NCI-H1694 (cell line): ENCODE measurements at regions not wholly inside any gene's neighbourhood (a gene's known extent, or its start where the extent isn't known, plus 50 kb on each side); places are given as distances from the start of the nearest gene placed in this dataset.

Experiments used
- DNase-seq: peaks from one replicate; lab custom pipeline; 2025; lab: John Stamatoyannopoulos, UW

- DNase-seq = no peak
Measured at GRCh38 chr2:10964052-10964790, 52.5 kb downstream of the KCNF1 start.

DNA sequence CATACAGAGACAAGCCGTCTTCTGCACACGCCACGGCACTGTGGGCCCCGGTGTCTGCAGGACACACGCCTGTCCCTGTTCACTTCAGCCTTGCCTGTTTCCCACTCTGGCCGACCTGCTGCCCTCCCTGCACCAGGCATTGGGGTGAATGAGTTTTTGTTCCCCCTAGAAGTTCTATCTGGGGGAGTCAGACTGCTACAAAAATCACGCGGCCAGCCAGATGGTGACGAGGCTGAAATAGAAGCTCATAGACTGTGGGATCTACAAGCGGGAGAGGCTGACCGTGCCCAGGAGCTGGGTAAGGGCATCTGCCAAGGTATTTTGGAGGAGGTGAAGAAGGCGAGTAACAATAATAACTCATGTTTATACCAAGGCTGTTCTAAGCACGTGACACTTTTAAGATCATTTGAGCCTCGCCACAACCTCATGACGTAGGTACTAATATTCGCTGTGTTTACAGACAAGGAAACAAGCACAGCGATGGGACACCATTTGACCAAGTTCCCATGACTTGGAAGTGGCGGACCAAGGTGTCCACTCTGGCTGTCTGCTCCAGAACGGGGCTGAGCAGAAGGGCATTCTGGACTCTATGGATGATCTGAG lies 53.6 kb downstream of the KCNF1 start:
- DNase-seq = no peak

DNA sequence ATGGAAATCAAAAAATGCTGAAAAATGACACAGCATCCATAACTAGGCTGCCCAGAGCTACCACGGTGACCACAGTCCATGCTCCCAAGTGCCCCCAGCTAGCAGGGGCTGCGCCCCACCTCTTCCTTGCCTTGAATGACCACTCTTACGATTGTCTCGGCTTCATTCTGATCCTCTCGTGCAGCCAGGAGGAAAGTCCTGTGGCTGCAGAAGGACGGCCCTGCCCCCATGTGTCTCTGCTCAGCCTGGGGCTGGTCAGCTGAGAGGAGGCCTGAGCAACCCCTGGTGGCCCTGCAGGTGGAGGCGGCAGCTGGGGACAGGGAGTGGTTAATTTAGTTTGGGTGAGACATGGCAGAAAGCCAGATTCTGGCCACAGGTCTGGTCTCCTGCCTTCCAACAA lies 54.3 kb downstream of the KCNF1 start:
- DNase-seq = no peak

DNA sequence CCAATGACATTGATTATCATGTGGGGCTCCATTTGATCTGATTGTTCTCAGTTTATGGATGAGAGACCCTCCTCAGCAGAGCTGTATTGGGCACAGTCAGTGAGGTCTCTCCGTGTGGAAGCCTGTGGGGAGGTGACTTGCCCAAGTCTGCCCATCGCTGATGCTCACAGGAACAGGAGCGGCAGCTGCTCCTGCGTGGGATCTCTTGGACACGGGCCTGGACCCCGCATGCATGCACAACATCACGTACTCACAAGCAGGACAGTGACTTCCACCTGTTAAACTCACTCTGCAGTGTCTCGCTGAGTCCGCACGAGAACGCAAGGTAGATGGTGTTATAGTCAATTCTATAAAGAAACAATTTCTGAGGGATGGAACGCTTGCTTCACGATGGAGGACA lies 55.0 kb downstream of the KCNF1 start:
- DNase-seq = no peak

DNA sequence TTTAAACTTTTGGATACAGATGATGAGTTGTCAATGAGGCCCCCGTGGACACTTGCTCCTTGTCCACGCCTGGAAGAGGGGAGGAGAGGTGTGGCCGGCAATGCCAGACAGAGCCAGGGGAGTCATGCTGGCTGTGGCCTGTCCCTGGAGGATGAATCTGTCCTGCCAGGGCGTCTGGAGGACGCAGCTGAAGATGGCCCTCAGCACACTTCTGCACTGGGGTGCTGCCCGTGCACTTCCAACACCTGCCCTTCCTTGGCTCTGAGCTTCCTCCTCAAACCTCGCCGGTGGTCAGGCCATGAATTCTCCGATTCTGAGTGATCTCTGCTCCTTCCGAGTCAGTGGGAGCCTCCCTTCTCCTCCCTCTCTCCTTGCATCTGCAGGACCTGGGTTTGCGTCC lies 56.4 kb downstream of the KCNF1 start:
- DNase-seq = no peak

DNA sequence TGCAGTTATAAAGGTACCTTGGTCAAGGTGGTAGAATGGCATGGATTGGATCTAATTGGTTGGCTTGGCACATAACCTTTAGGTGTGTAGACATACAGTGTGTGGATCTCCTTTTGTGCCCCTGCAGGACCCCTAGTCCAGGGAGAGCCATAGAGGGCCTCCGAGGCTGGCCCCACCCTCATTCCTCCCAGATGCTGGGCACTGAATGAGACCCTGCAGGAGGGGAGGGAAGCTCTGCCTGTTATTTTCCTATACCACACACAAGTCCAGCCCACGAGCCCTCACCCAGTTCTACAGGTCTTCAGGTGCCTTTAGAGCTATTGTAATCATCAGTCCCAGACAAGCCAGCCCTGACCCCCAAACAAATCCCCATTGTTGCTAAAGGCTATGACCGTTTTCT lies 58.9 kb downstream of the KCNF1 start:
- no peak for DNase-seq

- DNase-seq = no peak
Measured at GRCh38 chr2:10971161-10971887, 59.6 kb downstream of the KCNF1 start.

- no peak for DNase-seq
Measured at GRCh38 chr2:10971888-10972260, 60.1 kb downstream of the KCNF1 start.

- no peak for DNase-seq
Measured at GRCh38 chr2:10972683-10973433, 61.1 kb downstream of the KCNF1 start.

DNA sequence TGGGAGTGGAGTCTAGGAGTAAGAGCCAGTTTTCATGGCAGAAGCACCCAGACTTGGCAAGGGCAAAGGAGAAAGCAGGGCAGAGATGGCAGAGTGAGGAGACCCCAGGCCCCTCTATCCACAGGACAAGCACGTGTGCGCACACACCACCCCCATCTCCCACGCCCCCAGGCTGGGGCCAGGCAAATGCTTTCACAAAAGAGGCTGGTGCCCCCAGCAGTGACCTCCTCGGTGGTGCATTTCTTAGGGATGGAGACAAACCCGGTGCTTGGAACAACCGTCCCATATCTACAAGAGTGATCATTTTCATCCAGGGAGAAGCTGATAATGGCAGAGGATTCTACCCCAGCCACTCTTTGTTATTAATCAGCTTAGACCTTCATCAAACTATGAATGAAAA lies 62.0 kb downstream of the KCNF1 start:
- no peak for DNase-seq

DNA sequence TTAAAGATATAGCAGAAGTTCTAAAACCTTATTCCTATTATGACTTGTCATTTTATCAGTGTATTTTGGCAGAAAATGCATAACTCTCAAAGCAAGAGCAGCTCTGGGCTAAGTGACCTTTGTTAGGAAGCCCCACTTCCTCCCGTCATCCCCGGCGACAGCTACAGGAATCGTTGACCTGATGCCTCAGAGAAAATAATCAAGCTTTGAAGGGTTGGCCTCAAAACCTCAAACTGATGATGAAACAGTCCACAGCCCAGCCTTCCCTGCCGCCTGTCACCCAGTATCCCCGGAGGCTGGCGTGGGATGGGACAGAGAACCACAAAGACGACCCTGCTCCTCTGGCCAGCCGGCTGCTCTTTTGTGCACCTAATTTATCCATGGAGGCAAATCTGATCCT lies 65.3 kb downstream of the KCNF1 start:
- no peak for DNase-seq

GRCh38 chr2:10977621-10978020 lies 65.9 kb downstream of the KCNF1 start:
- no peak for DNase-seq

DNA sequence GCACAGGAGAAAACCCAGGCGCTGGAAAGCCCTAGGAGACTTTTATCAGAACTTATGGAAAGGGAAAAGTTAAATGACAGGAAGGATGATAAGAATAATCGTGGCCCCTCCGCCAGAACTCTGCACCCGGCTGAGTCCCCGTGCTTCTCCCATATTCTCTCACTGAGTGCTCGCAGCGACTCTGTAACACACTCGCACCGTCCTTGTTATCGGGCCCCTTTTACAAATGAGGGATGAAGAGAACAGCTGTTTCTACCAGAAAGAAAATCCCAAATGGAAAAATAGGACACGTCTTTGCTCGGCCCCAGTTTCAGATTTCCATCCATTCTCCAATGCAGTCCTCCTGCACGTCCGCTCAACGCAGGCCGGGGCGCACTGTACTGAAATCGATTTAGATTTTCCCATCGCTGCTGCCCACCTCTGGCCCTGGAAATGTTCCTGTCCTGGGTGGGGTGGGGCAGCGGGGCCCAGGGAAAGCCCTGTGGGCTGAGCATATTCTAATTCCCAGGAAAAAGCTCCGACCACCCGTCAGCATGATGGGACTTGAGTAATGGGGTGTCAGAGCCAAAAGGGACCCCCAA lies 66.4 kb downstream of the KCNF1 start:
- no peak for DNase-seq

- DNase-seq = no peak
Measured at GRCh38 chr2:10980071-10980470, 68.3 kb downstream of the KCNF1 start.

DNA sequence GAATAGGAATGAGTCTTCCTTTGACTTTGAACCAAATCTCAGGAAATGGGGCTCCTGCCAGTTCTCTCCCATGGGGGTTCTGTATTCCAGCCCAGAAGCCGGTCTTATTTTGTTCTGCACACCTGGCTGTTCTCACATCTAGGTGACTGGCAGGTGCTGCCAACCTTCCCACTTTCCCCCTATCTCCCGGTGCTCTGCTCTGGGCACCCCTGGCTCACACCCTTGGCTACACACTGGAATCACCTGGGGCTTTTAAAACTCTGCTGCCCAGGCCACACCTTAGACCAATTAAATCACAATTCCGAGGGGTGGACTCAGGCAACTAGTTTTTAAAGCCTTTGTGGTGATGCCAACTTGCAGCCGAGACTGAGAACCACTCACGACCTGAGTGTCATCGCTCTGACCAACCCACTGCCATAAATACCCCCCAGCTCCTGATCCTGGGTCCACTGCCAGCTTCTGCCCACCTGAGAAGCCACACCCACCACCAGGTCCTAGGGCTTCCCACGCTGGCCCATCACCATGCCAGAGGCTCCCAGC lies 69.2 kb downstream of the KCNF1 start:
- no peak for DNase-seq

DNA sequence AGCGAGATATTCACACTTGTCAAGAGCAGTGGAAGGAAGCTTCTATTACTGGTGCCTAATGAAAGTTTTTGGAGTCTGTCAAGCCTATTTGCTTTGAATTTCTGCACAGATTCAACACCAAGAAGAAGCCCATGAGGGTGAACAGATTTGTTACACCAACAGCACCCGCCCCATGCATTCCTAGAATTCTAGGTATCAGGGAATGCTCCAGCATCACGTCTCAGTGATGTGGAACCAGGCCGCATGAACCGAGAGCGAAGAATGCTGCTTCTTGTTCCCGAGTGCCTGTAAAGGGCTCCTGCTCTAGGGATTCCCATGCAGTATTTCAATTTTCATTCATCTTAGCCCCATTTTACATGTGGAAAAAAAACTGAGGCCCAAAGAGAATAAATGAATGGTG lies 69.7 kb downstream of the KCNF1 start:
- no peak for DNase-seq

- no peak for DNase-seq
Measured at GRCh38 chr2:10981941-10982431, 70.3 kb downstream of the KCNF1 start.

DNA sequence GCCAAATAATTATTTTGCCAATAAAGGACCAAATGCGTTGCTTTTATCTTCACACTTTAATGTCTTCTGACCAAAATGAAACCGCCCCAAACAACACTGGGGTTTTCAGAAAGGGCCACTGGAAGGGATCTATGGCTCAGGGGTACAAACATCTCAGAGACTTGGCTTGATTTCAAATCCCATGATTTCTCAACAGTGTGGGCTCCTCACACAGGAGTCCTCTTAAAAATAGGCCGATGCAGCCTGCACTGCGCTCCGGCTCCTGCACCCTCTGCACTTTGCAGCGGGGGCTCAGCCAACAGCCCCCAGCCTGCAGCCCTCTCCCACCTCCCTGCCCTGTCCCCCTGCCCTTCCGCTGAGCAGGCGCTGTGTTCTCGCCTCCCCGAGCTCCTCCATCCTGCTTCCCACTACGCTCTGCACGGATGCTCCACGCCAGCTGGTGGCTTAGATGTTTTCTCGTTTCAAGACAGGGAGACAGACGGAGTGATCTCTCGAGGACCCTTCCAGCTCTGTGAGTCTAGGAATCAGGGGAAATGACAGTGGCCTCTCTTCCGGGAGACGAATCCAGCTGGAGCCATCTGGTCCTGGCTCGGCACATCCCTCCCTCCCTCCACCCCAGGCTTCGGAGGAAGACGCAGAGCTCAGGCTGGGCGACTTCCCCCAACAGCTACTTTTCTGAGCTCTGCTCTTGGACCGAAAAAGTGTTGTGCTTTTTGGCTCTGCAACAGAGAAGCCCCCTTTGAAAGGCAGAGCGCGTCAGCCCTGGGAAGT lies 71.4 kb downstream of the KCNF1 start:
- peak; percentile 96 for DNase-seq

DNA sequence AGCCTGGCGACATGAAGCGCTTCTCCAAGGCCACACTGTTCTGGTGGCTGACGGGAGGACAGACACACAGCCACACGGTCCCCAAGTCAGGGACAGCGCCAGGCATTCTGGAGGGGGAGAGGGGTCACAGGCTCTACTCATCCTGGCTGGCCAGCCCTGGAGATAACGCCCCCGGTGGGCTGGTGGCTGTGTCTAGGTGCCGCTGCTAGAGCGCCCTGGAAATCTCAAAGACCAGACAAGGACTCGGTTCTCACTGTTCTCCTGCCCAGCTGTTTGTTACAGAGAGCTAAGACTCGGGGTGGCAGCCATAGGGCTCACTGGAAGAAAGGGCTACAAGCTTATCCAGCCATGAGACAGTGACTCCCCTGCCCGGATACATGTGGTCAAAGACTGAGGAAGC lies 72.0 kb downstream of the KCNF1 start:
- DNase-seq = peak; percentile 36

DNA sequence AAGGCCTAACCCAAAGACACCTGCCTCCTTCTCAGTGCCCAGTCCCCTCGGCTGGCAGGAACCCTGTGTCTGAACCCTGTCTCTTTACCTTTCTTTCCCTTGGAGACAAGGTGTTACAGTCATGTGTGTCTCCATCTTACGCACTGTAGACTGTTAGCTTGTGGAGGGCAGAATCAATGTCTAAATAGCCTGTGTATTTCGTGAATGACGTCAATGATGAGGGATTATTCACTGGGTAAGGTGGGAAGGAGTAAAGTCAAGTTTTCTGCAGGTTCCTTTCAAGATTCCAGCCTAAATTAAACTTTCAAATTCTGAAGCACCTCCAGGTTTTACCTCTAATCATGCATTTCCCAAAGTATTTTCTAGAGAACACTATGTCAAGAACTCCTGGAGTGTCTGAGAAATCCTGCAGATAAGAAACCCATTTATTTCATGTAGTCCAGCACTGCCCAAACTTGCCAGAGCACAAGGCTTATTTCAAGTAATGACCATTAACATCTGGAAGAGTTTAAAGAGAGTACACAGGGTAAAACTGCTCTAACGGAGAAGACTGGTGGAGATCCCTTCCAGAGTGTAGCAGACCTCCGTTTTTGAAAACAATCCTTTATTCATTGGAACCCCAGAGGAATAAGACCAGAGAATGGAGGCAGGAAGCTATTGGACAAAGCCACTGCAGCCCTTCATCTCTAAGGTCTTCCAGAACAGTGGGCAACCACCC lies 72.8 kb downstream of the KCNF1 start:
- no peak for DNase-seq
